ENCODE measurements at regions not wholly inside any gene's neighbourhood (a gene's known extent, or its start where the extent isn't known, plus 50 kb on each side); places are given as distances from the start of the nearest gene placed in this dataset.

DNA sequence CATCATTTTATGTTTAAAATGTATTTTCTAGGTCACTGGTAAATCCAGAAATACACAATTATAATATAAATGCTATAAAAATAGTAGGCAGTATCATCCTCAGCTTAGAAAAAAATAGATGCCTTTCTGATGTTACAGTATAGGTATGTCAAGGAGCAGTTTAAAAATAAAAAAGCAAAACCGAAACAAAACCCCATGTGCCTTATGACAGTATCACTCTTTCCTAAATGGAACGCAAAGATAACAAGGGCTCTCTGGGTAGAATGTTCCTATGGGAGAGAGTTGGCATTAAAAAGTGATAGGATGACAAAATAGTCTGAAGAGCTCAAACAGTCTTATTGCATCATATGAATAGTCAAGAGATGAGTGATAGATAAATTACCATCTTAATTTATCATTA, 172.1 kb downstream of the DSC3 start:
- TF ChIP-seq, protein P1, sequence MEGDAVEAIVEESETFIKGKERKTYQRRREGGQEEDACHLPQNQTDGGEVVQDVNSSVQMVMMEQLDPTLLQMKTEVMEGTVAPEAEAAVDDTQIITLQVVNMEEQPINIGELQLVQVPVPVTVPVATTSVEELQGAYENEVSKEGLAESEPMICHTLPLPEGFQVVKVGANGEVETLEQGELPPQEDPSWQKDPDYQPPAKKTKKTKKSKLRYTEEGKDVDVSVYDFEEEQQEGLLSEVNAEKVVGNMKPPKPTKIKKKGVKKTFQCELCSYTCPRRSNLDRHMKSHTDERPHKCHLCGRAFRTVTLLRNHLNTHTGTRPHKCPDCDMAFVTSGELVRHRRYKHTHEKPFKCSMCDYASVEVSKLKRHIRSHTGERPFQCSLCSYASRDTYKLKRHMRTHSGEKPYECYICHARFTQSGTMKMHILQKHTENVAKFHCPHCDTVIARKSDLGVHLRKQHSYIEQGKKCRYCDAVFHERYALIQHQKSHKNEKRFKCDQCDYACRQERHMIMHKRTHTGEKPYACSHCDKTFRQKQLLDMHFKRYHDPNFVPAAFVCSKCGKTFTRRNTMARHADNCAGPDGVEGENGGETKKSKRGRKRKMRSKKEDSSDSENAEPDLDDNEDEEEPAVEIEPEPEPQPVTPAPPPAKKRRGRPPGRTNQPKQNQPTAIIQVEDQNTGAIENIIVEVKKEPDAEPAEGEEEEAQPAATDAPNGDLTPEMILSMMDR (tag by site-specific recombination; IDR thresholded peaks at IDR 0.05): no peak
- TF ChIP-seq ZFP3 (tag by site-specific recombination; IDR thresholded peaks at IDR 0.05; ENCODE audit: low read depth) (no peak), SCRT1 (tag by site-specific recombination; IDR thresholded peaks at IDR 0.05; ENCODE audit: borderline replicate concordance) (no peak), ZNF211 (tag by site-specific recombination; IDR thresholded peaks at IDR 0.05; ENCODE audit: low read depth) (no peak), BCL11A (tag by site-specific recombination; IDR thresholded peaks at IDR 0.05; ENCODE audit: low read depth) (no peak), ZBTB8A (tag by site-specific recombination; IDR thresholded peaks at IDR 0.05) (no peak), ZNF558 (tag by site-specific recombination; IDR thresholded peaks at IDR 0.05) (no peak), SALL2 (tag by site-specific recombination; IDR thresholded peaks at IDR 0.05; ENCODE audit: borderline replicate concordance) (no peak), MZF1 (tag by site-specific recombination; IDR thresholded peaks at IDR 0.05; ENCODE audit: borderline replicate concordance) (no peak)
- TF ChIP-seq, protein P2, sequence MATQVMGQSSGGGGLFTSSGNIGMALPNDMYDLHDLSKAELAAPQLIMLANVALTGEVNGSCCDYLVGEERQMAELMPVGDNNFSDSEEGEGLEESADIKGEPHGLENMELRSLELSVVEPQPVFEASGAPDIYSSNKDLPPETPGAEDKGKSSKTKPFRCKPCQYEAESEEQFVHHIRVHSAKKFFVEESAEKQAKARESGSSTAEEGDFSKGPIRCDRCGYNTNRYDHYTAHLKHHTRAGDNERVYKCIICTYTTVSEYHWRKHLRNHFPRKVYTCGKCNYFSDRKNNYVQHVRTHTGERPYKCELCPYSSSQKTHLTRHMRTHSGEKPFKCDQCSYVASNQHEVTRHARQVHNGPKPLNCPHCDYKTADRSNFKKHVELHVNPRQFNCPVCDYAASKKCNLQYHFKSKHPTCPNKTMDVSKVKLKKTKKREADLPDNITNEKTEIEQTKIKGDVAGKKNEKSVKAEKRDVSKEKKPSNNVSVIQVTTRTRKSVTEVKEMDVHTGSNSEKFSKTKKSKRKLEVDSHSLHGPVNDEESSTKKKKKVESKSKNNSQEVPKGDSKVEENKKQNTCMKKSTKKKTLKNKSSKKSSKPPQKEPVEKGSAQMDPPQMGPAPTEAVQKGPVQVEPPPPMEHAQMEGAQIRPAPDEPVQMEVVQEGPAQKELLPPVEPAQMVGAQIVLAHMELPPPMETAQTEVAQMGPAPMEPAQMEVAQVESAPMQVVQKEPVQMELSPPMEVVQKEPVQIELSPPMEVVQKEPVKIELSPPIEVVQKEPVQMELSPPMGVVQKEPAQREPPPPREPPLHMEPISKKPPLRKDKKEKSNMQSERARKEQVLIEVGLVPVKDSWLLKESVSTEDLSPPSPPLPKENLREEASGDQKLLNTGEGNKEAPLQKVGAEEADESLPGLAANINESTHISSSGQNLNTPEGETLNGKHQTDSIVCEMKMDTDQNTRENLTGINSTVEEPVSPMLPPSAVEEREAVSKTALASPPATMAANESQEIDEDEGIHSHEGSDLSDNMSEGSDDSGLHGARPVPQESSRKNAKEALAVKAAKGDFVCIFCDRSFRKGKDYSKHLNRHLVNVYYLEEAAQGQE (tag by site-specific recombination; IDR thresholded peaks at IDR 0.05): no peak
- TF ChIP-seq, protein P3, sequence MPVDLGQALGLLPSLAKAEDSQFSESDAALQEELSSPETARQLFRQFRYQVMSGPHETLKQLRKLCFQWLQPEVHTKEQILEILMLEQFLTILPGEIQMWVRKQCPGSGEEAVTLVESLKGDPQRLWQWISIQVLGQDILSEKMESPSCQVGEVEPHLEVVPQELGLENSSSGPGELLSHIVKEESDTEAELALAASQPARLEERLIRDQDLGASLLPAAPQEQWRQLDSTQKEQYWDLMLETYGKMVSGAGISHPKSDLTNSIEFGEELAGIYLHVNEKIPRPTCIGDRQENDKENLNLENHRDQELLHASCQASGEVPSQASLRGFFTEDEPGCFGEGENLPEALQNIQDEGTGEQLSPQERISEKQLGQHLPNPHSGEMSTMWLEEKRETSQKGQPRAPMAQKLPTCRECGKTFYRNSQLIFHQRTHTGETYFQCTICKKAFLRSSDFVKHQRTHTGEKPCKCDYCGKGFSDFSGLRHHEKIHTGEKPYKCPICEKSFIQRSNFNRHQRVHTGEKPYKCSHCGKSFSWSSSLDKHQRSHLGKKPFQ (tag by site-specific recombination; IDR thresholded peaks at IDR 0.05): no peak
- TF ChIP-seq, protein P4, sequence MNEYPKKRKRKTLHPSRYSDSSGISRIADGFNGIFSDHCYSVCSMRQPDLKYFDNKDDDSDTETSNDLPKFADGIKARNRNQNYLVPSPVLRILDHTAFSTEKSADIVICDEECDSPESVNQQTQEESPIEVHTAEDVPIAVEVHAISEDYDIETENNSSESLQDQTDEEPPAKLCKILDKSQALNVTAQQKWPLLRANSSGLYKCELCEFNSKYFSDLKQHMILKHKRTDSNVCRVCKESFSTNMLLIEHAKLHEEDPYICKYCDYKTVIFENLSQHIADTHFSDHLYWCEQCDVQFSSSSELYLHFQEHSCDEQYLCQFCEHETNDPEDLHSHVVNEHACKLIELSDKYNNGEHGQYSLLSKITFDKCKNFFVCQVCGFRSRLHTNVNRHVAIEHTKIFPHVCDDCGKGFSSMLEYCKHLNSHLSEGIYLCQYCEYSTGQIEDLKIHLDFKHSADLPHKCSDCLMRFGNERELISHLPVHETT (tag by site-specific recombination; IDR thresholded peaks at IDR 0.05): no peak
